Muscle layer of duodenum (tissue), 2 donors: ENCODE measurements at regions not wholly inside any gene's neighbourhood (a gene's known extent, or its start where the extent isn't known, plus 50 kb on each side); places are given as distances from the start of the nearest gene placed in this dataset.

Source experiments
- H3K27ac ChIP-seq: one replicate; pipeline ENCODE4 v1.7.0; 2013; ENCODE audit warnings: mild to moderate bottlenecking, low read length
- H3K27me3 ChIP-seq: one replicate; pipeline ENCODE4 v1.7.0; 2013; ENCODE audit warnings: low read depth, mild to moderate bottlenecking, control low read depth, low read length
- H3K36me3 ChIP-seq, 2 donors: one replicate each; pipeline ENCODE4 v1.7.0; 2013; ENCODE audit warnings: low read length in 2 of 2, control low read depth in 1 of 2, mild to moderate bottlenecking in 1 of 2; ENCODE audit not compliant: insufficient read depth in 2 of 2, control insufficient read depth in 1 of 2
- H3K4me1 ChIP-seq, 2 donors: one replicate each; pipeline ENCODE4 v1.7.0; 2013; ENCODE audit warnings: low read length in 2 of 2, mild to moderate bottlenecking in 2 of 2, control low read depth in 1 of 2, moderate library complexity in 1 of 2; ENCODE audit not compliant: insufficient read depth in 2 of 2, control insufficient read depth in 1 of 2
- H3K4me3 ChIP-seq, 2 donors: one replicate each; pipeline ENCODE4 v1.7.0; 2013; ENCODE audit warnings: low read length in 2 of 2, low read depth in 1 of 2, mild to moderate bottlenecking in 1 of 2
- H3K9me3 ChIP-seq, 2 donors: one replicate each; pipeline ENCODE4 v1.7.0; 2013; ENCODE audit warnings: low read length in 2 of 2, control low read depth in 1 of 2, mild to moderate bottlenecking in 1 of 2; ENCODE audit not compliant: control insufficient read depth in 1 of 2
- donor health status: healthy.

GRCh38 chr9:99622679-99623078, 199.0 kb upstream of the NR4A3 start:
- Histone ChIP-seq H3K27me3 (no peaks in the 10 kb centered on the region), H3K4me1 (no peaks in the 10 kb centered on the region), H3K27ac (no peak overlapping the region), H3K9me3 (no peaks in the 10 kb centered on the region), H3K36me3 (no peaks in the 10 kb centered on the region), H3K4me3 (no peak overlapping the region)

GRCh38 chr9:99623780-99624364, 197.8 kb upstream of the NR4A3 start:
- Histone ChIP-seq H3K36me3 (no peaks in the 10 kb centered on the region), H3K27me3 (no peaks in the 10 kb centered on the region), H3K9me3 (no peaks in the 10 kb centered on the region), H3K4me3 (no peak overlapping the region), H3K4me1 (no peaks in the 10 kb centered on the region), H3K27ac (no peak overlapping the region)

- Histone ChIP-seq H3K27me3 (no peaks in the 10 kb centered on the region), H3K36me3 (no peaks in the 10 kb centered on the region), H3K4me3 (no peak overlapping the region), H3K9me3 (no peaks in the 10 kb centered on the region), H3K27ac (no peak overlapping the region), H3K4me1 (no peaks in the 10 kb centered on the region)
Observed at GRCh38 chr9:99624499-99625233, 197.0 kb upstream of the NR4A3 start.

GRCh38 chr9:99626426-99626825, 195.3 kb upstream of the NR4A3 start:
- no peaks in the 10 kb centered on the region for H3K9me3 ChIP-seq
- H3K36me3 ChIP-seq: no peaks in the 10 kb centered on the region
- no peaks in the 10 kb centered on the region for H3K4me1 ChIP-seq
- H3K27ac ChIP-seq: no peak overlapping the region
- no peak overlapping the region for H3K4me3 ChIP-seq
- no peaks in the 10 kb centered on the region for H3K27me3 ChIP-seq

GRCh38 chr9:99628285-99628684, 193.4 kb upstream of the NR4A3 start:
- Histone ChIP-seq H3K4me3 (no peak overlapping the region), H3K27ac (no peak overlapping the region), H3K36me3 (no peaks in the 10 kb centered on the region), H3K4me1 (no peaks in the 10 kb centered on the region), H3K27me3 (no peaks in the 10 kb centered on the region), H3K9me3 (no peaks in the 10 kb centered on the region)

- Histone ChIP-seq H3K27ac (no peak overlapping the region), H3K27me3 (no peaks in the 10 kb centered on the region), H3K36me3 (no peaks in the 10 kb centered on the region), H3K4me1 (no peaks in the 10 kb centered on the region), H3K4me3 (no peak overlapping the region), H3K9me3 (no peaks in the 10 kb centered on the region)
Observed at GRCh38 chr9:99628849-99629620, 192.7 kb upstream of the NR4A3 start.

GRCh38 chr9:99632349-99633038, 189.2 kb upstream of the NR4A3 start:
- no peaks in the 10 kb centered on the region for H3K9me3 ChIP-seq
- no peak overlapping the region for H3K27ac ChIP-seq
- H3K4me1 ChIP-seq: no peaks in the 10 kb centered on the region
- no peaks in the 10 kb centered on the region for H3K27me3 ChIP-seq
- H3K36me3 ChIP-seq: no peaks in the 10 kb centered on the region
- H3K4me3 ChIP-seq: no peak overlapping the region

GRCh38 chr9:99633265-99633664, 188.4 kb upstream of the NR4A3 start:
- Histone ChIP-seq H3K4me1 (no peaks in the 10 kb centered on the region), H3K9me3 (no peaks in the 10 kb centered on the region), H3K27me3 (no peaks in the 10 kb centered on the region), H3K4me3 (no peak overlapping the region), H3K36me3 (no peaks in the 10 kb centered on the region), H3K27ac (no peak overlapping the region)

- Histone ChIP-seq H3K27me3 (no peaks in the 10 kb centered on the region), H3K27ac (no peak overlapping the region), H3K4me1 (no peaks in the 10 kb centered on the region), H3K4me3 (no peak overlapping the region), H3K36me3 (no peaks in the 10 kb centered on the region), H3K9me3 (no peaks in the 10 kb centered on the region)
Observed at GRCh38 chr9:99634186-99634585, 187.5 kb upstream of the NR4A3 start.

GRCh38 chr9:99635032-99635431, 186.7 kb upstream of the NR4A3 start:
- Histone ChIP-seq H3K27ac (no peak overlapping the region), H3K9me3 (no peaks in the 10 kb centered on the region), H3K27me3 (no peaks in the 10 kb centered on the region), H3K4me3 (no peak overlapping the region), H3K36me3 (no peaks in the 10 kb centered on the region), H3K4me1 (no peaks in the 10 kb centered on the region)

GRCh38 chr9:99637641-99638040, 184.0 kb upstream of the NR4A3 start:
- no peaks in the 10 kb centered on the region for H3K36me3 ChIP-seq
- no peaks in the 10 kb centered on the region for H3K9me3 ChIP-seq
- no peaks in the 10 kb centered on the region for H3K27me3 ChIP-seq

More at GRCh38 chr9:99637641-99638040, 184.0 kb upstream of the NR4A3 start:
- Histone ChIP-seq H3K4me3 (no peak overlapping the region), H3K27ac (no peak overlapping the region), H3K4me1 (no peaks in the 10 kb centered on the region)
